ENCODE measurements at regions not wholly inside any gene's neighbourhood (a gene's known extent, or its start where the extent isn't known, plus 50 kb on each side); places are given as distances from the start of the nearest gene placed in this dataset.
"Not testable (repeated sequence)": the region's sequence is repeated elsewhere in the genome, so short reads cannot be mapped to it uniquely, and the experiment has no call there.

- DNase-seq (ENCODE audit: low read depth in 2 of 2) = no peak
These were observed 424.9 kb downstream of the SOX9 start for GRCh38 chr17:72545766-72546165.

- no peak for DNase-seq (ENCODE audit: low read depth in 2 of 2)
These were observed 432.4 kb downstream of the SOX9 start for GRCh38 chr17:72553051-72553755.

DNA sequence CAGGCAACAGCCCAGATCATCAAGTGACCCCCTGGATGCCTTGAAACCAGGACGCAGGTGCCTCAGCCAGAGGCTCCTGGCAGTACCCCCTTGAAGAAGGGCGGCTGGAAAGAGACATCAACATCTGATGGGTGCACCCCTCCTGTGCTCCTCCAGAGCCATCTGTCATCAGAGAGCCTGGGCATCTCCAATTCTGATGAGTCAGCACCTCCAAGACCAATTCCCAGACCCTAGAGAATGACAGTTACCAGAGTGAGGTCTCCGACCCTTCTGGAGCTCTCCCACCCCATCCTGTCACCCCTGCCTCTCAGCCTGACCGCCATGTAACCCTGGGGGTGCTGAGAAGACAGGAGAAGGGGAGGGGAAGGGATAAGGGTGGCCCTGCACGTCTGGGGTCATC lies 433.7 kb downstream of the SOX9 start:
- DNase-seq (ENCODE audit: low read depth in 2 of 2) = no peak

GRCh38 chr17:72555052-72555451 lies 434.2 kb downstream of the SOX9 start:
- DNase-seq (ENCODE audit: low read depth in 2 of 2) = no peak

DNA sequence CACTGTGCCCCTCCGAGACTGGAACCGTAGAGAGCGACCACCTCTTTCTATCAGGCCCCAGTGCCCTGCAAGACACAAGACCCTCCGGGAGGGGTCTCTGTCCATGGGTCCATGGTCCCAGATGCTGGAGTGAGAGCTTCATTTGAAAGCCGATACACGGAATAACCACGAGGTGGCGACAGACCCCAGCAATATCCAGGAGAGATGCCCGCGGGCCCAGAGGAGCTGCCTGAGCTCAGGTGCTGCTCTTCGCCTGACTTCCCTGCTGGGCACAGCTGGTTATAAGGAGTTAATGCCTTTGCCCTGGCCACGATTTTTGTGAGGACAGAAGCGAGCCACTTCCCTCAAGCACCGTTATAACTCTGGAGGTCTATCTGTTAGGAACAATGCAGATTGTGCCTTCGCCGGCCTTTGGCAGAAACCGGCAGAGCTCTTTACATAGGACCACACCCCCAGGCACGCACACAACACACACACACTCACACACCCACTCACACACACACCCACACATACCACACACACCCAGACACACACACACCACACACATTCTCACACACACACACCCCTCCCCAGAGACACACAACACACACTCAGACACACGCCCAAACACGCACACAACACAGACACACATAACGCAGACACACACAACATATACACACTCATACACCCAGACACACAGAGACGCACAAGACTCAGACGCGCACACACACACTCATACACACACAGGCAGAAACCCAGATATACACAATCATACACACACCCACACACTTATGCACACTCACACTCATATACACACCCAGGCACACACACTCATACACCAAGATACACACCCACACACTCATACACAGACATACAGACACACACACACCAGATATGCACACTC lies 436.4 kb downstream of the SOX9 start:
- DNase-seq (ENCODE audit: low read depth in 2 of 2) = peak in 1 of 2 donors; percentile 21

GRCh38 chr17:72558971-72559476 lies 438.2 kb downstream of the SOX9 start:
- no peak for DNase-seq (ENCODE audit: low read depth in 2 of 2)

- no peak for DNase-seq (ENCODE audit: low read depth in 2 of 2)
These were observed 439.8 kb downstream of the SOX9 start for GRCh38 chr17:72560303-72561247.

DNA sequence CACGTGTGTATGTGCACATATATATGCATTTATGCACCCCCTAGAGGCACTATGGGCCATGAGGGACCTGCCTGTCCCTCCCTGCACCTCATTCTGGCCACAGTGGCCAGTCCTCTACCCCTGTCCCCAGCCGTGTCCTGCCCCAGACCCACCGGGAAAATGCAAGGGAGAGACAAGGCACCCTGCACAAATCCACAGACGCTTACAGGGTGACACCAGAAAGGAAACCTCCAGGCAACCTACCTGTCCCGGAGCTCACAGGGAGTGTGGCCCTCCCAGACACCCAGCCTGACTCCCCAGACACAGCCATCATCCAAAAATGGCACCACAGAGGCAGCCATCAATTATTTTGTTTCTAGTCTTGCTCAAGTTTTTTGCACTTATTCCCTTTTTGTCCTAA lies 440.4 kb downstream of the SOX9 start:
- DNase-seq (ENCODE audit: low read depth in 2 of 2) = no peak

GRCh38 chr17:72561680-72562079 lies 440.9 kb downstream of the SOX9 start:
- DNase-seq (ENCODE audit: low read depth in 2 of 2) = no peak

DNA sequence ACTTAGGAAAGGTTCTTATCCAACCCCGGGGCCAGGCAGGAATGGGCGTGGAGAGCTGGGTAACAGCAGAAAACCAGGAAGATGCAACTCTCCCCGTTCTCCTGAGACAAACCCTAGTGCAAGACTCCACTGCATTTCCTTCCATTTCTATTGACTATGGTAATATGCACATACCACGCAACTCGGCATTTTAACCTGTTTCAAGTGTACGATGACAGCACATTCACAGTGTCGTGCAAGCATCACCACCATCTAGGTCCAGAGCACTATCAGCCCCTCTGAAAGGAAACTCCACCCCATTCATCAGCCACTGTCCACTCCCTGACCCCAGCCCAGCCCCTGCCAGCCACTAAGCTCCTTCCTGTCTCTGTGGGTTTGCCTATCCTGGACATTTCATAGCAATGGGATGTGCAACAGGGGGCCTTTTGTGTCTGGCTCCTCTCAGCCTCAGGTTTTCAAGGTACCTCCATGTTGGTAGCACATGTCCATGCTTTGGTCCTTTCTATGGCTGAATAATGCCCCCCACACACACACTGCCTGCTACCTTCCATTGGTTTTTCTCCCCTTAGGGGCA lies 441.9 kb downstream of the SOX9 start:
- no peak for DNase-seq (ENCODE audit: low read depth in 2 of 2)

- no peak for DNase-seq (ENCODE audit: low read depth in 2 of 2)
These were observed 443.1 kb downstream of the SOX9 start for GRCh38 chr17:72563952-72564351.

DNA sequence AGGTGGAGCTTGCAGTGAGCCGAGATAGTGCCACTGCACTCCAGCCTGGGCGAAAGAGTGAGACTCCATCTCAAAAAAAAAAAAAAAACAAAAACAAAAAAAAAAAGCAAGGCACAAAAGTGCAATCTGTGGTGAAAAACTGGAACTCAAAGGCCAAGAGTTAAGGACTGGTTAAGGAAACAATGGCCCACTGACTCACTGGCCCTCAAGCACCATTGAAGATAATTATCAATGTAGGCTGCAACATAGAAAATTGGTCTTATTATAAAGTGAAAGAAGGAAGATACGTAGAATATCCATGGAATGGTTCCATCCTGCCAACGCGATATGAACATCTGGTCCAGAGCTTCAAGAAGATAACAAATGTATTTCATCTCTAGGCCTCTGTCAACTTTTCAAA lies 444.2 kb downstream of the SOX9 start:
- DNase-seq (ENCODE audit: low read depth in 2 of 2) = no peak

DNA sequence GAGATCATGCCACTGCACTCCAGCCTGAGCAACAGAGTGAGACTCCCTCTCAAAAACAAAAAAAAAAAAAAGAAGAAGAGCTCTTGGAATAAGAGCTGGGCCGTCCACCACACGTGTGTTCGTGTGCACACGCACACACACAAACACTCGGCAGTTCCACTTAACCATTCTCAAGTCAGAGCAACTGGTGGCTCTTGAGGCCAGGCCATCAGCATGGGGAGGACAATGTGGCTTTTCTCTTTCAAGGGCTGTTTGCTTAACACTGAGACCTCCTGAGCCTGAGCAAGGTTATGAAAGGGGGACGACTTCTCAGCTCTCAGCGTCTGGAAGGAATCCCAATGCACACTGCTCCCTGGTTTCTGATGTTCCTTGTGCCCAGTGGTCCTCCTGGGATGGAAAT lies 444.9 kb downstream of the SOX9 start:
- DNase-seq (ENCODE audit: low read depth in 2 of 2) = no peak

- DNase-seq (ENCODE audit: low read depth in 2 of 2) = no peak
These were observed 446.1 kb downstream of the SOX9 start for GRCh38 chr17:72566671-72567484.

GRCh38 chr17:72567774-72568173 lies 447.0 kb downstream of the SOX9 start:
- no peak for DNase-seq (ENCODE audit: low read depth in 2 of 2)

DNA sequence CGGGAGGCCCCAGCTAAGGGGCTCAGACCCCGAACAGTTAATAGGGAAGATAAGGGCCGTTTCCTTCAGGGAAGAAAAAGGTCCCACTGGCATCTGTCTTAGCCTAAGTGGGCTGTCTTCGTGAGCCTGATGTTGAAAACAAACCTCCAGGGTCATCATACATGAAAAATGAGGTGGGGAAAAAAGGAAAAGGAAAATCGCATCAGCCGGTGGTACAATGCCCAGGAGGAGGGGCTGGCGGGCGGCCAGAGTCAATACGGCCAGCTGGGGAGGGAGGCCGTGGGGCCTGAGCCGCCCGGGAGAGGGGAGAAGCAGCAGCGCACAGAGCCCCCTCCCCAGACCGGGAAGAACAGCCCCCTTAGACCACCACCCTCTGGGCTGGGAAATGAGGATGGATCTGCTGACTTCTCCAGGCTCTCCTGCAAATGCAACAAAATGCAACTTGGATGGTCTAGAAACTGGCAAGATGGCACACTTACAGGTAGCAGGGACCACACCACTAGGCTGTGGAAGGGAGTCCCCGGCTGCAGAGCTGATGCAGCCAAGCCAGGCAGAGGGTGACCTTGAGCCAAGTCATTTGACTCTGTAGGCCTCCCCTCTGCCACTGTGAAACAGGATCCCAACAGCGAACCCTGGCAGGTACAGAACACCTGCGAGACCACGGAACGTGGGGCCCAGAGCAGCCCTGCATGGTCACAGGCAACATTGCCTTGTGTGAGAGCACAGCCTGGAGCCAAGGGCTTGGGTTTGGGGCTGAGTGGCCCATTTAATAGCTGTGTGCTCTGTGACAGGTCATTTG lies 448.5 kb downstream of the SOX9 start:
- no peak for DNase-seq (ENCODE audit: low read depth in 2 of 2)

DNA sequence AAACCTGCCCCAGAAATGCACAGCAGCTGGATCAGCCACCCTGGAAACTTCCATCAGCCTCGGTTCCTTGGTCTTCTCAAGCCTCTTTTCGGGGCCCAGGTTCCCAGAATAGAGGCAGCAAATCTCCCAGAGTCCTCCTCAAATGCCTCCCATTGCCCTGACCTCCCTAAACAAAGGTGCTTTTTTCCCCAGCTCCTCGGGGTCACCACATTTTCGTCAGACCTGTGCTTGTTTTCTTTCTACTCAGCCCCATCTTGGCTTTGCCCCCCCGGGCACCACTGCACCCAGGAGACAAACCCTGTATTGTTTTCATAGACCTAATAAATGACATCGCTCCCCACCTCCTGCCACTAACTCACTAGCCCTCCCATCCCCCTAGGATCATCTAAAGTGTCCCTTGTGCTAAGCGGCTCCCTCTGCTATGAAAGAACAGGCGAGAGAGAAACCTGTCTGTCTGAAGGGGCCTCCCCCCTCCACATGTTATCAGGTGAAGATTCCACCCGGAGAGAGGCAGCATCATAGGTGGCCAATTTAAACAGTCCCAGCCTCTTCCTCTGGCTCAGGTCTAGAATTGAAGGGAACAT lies 451.1 kb downstream of the SOX9 start:
- no peak for DNase-seq (ENCODE audit: low read depth in 2 of 2)

- DNase-seq (ENCODE audit: low read depth in 2 of 2) = no peak
These were observed 452.0 kb downstream of the SOX9 start for GRCh38 chr17:72572604-72573491.

GRCh38 chr17:72573492-72573801 lies 452.6 kb downstream of the SOX9 start:
- DNase-seq (ENCODE audit: low read depth in 2 of 2) = not testable (repeated sequence)

Measured in stimulated activated CD8-positive, alpha-beta memory T cell treated with anti-CD3 and anti-CD28 coated beads, Interleukin-15, amount 100 ng/mL, for 4 hours (primary cell).